ENCODE measurements at regions not wholly inside any gene's neighbourhood (a gene's known extent, or its start where the extent isn't known, plus 50 kb on each side); places are given as distances from the start of the nearest gene placed in this dataset.
"Not testable (repeated sequence)": the region's sequence is repeated elsewhere in the genome, so short reads cannot be mapped to it uniquely, and the experiment has no call there.

DNA sequence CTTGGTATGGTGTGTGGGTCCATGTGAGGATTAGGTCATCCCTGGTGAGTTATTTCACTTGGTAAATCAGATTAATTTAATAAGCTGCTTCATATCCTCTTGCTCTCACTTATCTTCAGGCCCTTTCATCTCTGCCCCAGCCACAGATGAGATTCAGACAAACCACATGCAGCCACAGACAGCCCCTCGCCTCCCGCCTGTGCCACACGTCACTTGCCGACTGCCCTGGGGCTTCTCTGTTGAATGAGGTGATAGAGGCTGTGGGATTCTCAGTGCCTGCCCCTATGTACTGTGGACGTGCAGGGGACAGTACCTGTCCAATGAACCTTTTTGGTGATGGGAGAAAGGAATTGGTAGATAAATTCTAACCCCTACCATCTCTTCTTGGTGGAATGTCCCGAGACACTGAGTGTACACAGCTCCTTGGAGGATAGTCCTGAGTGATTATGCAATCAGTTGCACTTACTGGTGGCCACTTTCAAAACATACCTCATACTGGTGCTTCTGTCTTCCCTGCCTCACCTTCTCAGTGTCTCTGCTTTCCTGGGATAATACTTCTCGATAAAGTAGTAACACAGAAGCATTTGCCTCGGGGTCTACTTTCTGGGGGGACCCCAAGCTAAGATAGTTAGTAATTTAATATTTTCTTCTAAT is 248.7 kb downstream of the TTC6 start:
- no peak for DNase-seq (ENCODE audit: low read depth)

DNA sequence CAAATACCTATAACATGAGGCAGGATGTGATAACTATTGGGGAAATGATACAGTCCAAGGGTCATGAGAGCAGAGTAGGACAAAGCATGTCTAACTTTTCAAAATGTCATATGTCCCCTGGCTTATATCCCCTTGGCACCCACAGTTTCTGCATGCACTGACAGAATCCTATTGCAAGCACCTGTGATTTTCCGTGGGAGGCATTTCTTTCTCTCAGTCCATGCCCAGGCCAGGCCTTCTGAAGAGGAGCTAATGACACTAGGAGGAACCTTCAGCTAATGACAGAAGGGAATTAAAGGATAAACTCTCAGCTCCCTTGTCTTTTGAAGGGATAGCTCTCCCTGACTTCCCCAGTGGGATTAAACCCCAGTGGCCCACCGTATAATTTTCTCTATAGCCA is 249.2 kb downstream of the TTC6 start:
- DNase-seq (ENCODE audit: low read depth), result no peak

DNA sequence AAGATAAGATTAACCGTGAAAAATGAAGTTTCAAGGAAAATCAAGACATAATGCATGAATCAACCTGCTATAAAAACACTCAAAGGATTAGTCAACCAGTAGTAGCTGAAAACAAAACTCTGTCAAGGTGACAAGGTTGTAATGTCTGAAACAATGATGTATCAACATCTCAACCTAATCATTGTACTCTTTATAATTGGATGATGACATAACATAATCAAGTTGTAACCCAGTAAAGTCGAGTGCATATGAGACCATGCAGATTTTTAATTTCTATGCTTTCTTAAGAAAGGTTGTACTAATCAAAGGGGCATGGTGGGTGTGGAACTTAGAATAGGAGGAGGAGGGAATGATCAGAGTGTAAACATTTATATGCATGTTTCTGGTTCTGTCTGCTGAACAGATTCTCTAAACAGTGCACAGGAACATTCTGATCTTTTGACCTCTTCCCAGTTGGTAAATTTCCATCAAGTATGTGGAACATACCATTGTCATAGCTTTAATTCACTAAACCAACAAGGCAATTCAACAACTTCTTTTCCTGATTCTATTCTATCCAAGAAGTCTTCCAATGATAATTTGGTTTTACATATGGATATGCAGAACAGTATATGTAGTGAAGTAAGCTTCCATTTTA is 253.7 kb downstream of the TTC6 start:
- no peak for DNase-seq (ENCODE audit: low read depth)

- no peak for DNase-seq (ENCODE audit: low read depth)
Observed at GRCh38 chr14:37851054-37851453, 255.6 kb downstream of the TTC6 start.

DNA sequence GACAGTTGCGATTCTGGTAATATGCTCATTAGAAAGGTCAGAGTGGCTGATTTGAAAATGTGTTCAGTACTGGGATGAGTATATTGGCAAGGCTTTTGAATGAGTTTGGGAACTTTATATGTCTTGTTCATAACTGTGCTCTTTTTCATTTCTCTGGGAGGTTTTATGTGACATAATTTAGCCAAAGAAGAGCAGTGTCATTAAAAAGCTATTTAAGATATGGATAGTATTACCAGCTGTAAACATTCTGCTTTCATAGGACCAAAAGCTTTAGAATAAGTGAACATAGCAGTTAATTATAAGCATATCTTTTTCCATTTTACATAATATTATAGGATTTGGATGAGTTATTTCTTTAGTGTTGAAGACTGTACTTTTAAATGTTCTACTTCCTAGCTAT is 260.4 kb downstream of the TTC6 start:
- no peak for DNase-seq (ENCODE audit: low read depth)

- DNase-seq (ENCODE audit: low read depth), result no peak
Observed at GRCh38 chr14:37857774-37858266, 262.4 kb downstream of the TTC6 start.

DNA sequence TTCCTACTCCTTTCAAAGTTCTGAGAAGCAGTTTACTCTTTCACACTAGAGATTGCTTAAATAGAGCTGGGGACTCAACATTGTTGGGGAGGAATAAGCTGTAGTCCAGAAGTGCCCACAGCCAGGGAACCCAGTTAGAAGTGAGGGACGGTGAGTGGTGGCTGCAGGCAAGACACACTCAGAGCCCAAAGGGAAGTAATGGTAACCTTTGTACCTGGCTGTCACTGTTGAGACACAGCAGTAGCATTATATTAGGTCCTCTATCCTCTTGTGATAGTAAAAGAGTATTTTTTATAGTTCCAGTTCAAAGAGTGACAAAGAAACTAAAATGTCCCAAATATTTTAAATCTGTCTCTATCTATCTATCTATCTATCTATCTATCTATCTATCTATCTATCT is 263.3 kb downstream of the TTC6 start:
- DNase-seq (ENCODE audit: low read depth), result no peak

DNA sequence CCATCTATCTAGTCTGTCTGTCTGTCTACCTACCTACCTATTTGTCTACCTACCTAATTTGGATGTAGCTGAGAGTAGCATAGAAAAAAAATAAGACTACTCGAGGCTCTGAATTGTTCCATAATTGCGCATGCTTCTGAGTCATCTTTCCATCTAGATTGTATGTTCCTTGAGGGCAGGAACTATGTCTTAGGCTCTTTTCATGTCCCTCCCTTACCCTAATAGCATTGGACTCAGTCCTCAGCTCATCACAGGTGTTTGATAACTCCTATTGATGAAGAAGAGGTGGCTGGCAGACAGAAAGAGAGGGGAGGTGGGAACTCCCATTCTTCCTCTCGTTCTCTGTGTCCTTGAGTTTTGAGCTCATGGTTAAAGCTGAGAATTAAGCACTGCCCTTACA is 263.7 kb downstream of the TTC6 start:
- no peak for DNase-seq (ENCODE audit: low read depth)

DNA sequence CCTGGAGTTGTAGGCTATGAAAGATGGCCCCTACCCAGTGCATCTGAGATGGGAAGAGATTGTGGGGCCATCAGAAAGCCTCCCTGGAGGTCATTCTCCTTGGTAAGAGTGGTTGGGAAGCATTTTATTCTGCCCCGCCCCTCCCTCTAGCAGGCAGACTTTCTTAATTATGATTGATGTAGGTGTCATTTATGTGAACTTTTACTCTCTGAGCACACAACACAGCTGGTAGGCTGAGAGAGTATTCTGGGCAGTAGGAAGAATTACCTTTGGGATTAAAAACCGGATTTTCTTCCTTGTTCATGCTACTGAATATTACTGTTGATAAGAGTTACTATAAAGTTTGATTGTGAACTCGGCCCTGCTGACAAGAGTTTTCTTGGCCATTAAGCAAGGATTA is 266.8 kb downstream of the TTC6 start:
- DNase-seq (ENCODE audit: low read depth), result no peak

GRCh38 chr14:37864128-37864527 is 268.7 kb downstream of the TTC6 start:
- DNase-seq (ENCODE audit: low read depth), result no peak

GRCh38 chr14:37864861-37865718 is 269.7 kb downstream of the TTC6 start:
- peak; percentile 62 for DNase-seq (ENCODE audit: low read depth)

GRCh38 chr14:37865719-37866549 is 270.5 kb downstream of the TTC6 start:
- DNase-seq (ENCODE audit: low read depth), result no peak

DNA sequence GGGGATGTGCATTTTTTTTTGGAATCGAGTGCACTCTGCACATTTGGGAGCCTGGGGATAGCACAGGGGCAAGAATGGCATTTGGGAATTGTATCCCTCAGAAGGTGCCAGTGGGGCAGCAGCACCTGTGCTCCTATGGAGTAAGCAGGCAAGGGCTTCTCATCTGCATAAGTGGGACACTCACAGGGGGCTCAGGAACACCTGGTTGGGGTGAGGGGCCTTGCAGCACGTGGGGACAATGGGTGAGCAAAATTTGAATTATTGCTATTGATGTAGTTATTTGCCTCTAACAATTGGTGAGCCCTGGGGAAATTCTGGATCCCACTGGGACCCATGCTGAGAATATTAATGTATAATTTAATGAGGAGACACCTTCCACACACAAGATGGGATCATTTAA is 274.2 kb downstream of the TTC6 start:
- DNase-seq (ENCODE audit: low read depth), result no peak

DNA sequence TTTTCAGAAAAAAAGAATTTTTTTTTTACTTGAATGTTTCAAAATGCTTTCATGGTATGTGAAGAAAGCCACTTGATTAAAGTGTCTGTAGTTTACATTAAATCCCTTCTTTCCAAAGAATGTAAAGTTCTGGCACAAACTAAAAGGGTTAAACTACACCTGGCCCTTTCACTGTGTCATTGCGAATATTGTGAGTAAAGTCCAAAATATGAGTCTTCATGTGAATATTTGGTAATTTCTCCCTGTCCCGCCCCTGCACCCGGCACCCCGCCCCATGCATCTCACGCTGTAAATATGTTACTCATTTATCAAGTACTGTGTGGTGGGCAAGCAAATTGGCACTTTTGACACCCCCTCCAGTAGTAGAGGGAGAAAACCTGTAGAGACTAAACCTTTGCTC is 274.7 kb downstream of the TTC6 start:
- DNase-seq (ENCODE audit: low read depth), result no peak

DNA sequence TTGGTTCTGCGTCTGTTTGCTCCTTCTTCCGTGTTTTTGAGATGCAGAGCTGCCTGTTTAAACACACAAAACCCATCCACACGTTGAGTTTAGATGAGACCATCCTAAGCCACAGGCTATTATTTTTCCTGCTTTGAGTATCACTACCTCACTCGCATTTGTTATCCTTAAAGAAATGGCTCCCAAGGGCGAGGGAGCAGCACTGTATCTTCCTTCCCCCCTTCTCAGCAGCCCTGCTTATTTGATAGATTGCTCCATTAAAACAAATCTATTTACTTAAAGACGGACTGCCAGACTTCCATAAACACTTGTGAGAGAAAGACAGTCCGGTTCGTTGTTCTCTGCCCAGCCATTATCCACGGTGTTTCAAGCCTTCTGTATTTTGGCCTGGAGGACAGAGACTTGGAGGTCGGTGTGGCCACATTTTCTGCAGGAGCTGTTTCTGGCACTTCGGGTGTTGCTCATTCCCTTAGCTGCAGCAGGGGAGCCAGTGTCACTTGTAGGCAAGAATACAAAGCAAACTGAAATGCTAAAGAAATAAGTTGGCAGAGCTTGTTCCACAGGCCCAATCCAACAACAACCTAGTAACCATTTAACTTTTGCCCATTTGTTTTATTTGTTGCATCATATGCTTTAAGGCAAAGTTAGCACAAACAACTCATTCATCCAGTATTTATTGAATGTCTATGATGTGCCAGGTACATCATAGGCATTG is 275.4 kb downstream of the TTC6 start:
- DNase-seq (ENCODE audit: low read depth), result no peak

- DNase-seq (ENCODE audit: low read depth), result not testable (repeated sequence)
Observed at GRCh38 chr14:37874065-37874428, 278.6 kb downstream of the TTC6 start.

DNA sequence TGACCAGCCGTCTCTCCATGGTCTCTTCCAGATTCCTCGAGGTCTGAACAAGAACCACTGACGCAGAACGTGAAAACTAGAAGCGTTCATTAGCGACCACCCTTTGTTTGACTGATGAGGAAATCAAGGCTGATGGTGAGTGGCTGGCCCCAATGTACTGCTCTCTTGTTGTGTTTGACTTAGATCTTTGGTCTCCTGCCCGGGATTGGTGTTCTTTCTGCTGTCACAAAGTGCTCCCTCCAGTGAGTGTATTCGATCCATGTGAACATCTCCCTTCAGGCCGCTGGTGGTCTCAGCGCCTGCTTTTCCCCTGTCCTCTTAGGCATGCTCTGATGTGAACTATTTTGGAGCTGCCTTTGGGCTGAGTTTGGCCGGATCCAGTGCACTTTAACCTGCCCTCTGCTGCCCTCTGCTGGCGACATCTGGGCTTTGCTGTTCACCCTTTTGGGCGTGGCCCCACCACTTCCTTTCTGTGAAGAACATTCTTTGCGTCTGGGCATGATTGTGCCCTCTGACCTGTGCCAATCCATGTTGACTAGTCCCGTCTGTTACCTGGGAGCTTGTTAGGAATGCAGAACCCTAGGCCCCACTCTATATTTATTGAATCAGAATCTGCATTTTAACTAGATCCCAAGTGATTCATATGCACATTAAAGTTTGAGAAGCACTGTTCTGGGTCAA is 279.1 kb downstream of the TTC6 start:
- DNase-seq (ENCODE audit: low read depth), result peak; percentile 15

DNA sequence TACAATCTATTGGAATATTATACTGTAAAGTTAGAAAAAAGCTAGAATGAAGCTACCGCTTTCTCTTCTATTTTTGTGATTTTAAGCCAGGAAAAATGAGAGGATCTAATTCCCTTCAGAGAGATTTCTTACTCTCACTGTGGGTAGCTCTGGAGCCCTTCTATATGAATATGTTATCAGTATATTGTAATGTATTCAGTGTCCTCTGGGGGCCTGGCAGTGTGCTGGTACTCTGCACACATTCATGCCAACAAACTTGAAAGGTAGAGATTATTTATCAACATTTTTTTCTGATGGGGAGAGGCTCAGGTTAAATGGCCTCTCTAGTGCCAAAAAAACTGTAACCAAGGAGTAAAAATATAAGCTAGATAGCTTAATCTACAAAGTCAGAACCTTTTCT is 292.8 kb downstream of the TTC6 start:
- no peak for DNase-seq (ENCODE audit: low read depth)

DNA sequence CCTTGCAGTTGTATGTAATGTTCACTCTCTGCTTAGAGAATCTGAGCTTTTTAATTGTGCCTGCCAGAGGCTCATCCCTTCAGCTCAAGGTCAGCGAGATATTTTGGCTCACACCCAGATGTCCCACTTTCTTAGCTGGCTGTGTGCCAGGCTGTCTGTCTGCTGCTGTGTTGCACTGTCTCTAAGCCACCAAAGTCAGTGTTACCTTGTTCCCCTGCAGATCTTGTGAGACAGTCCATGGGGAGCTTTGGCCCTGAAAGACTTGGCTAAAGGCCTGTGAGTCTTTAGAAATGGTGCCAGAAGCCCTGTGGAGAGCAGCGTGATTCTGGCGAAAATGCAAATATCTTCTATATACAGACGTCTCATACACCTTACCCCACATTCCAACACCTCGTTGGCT is 293.7 kb downstream of the TTC6 start:
- no peak for DNase-seq (ENCODE audit: low read depth)

DNA sequence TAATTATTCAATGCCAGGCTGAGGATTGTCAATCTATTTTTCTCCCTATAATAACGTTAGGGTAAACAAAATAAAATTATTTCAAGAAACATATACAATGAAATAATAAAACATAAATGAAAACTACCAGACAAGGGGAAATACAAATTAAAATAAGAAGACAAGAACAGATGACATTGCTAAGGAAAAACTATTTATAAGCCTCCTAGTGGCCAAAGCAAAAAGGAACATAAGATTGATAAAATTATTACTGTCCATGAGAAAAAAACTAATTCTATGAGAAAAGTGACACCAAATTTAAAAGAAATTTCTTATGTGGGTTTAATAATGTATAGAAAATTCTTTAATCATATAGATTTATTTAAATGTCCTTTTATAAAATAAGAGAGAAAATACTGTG is 294.7 kb downstream of the TTC6 start:
- no peak for DNase-seq (ENCODE audit: low read depth)

GRCh38 chr14:37891500-37891899 is 296.1 kb downstream of the TTC6 start:
- not testable (repeated sequence) for DNase-seq (ENCODE audit: low read depth)
